Osteocyte (in vitro differentiated cells): ENCODE measurements at regions not wholly inside any gene's neighbourhood (a gene's known extent, or its start where the extent isn't known, plus 50 kb on each side); places are given as distances from the start of the nearest gene placed in this dataset.

Experiments
- DNase-seq: peaks from one replicate; pipeline ENCODE4 v3.0.0; 2021; ENCODE audit warnings: mixed read lengths; ENCODE audit not compliant: unreplicated experiment; ENCODE audit errors: extremely low spot score
- H3K27ac Mint-ChIP-seq: one replicate; pipeline ENCODE4 v1.8.0; 2021; ENCODE audit warnings: mild to moderate bottlenecking, mixed read lengths; ENCODE audit not compliant: unreplicated experiment
- H3K27me3 Mint-ChIP-seq: one replicate; pipeline ENCODE4 v1.8.0; 2021; ENCODE audit warnings: mixed read lengths; ENCODE audit not compliant: unreplicated experiment
- H3K36me3 Mint-ChIP-seq: one replicate; pipeline ENCODE4 v1.8.0; 2021; ENCODE audit warnings: mixed read lengths; ENCODE audit not compliant: unreplicated experiment
- H3K4me1 Mint-ChIP-seq: one replicate; pipeline ENCODE4 v1.8.0; 2021; ENCODE audit warnings: mixed read lengths; ENCODE audit not compliant: unreplicated experiment
- H3K4me3 Mint-ChIP-seq: one replicate; pipeline ENCODE4 v1.8.0; 2021; ENCODE audit warnings: mild to moderate bottlenecking, moderate library complexity, mixed read lengths; ENCODE audit not compliant: unreplicated experiment
- H3K9me3 Mint-ChIP-seq: one replicate; pipeline ENCODE4 v1.8.0; 2021; ENCODE audit warnings: mixed read lengths; ENCODE audit not compliant: unreplicated experiment
- CTCF ChIP-seq: fragments of 200-600 bp; sonication (generic); IDR thresholded peaks from 2 replicates; pipeline ENCODE4 v1.5.0; 2021; ENCODE audit warnings: antibody characterized with exemption, mild to moderate bottlenecking, moderate library complexity

- Mint-ChIP-seq H3K4me3 (no peak overlapping the region), H3K27ac (no peak overlapping the region), H3K27me3 (peaks cover 8% of the 10 kb centered on the region), H3K4me1 (peaks cover 6% of the 10 kb centered on the region), H3K9me3 (peaks cover 14% of the 10 kb centered on the region), H3K36me3 (no peaks in the 10 kb centered on the region)
- no peak for DNase-seq
- no peak for TF ChIP-seq CTCF
These were observed 477.8 kb downstream of the HACE1 start for GRCh38 chr6:104381907-104382306.

GRCh38 chr6:104365451-104366234 is 494.1 kb downstream of the HACE1 start:
- no peak for TF ChIP-seq CTCF
- Mint-ChIP-seq H3K27ac (no peak overlapping the region), H3K4me3 (no peak overlapping the region), H3K27me3 (peaks cover 29% of the 10 kb centered on the region), H3K4me1 (peaks cover 3% of the 10 kb centered on the region), H3K36me3 (no peaks in the 10 kb centered on the region), H3K9me3 (no peaks in the 10 kb centered on the region)
- no peak for DNase-seq

- TF ChIP-seq CTCF: no peak
- no peaks in the 10 kb centered on the region for H3K4me1 Mint-ChIP-seq
- H3K4me3 Mint-ChIP-seq: no peak overlapping the region
- no peak for DNase-seq
- H3K36me3 Mint-ChIP-seq: no peaks in the 10 kb centered on the region
- peaks cover 37% of the 10 kb centered on the region for H3K27me3 Mint-ChIP-seq
- no peak overlapping the region for H3K27ac Mint-ChIP-seq
- H3K9me3 Mint-ChIP-seq: no peaks in the 10 kb centered on the region
These were observed 501.8 kb downstream of the HACE1 start for GRCh38 chr6:104357928-104358327.

GRCh38 chr6:104356197-104356596 is 503.5 kb downstream of the HACE1 start:
- H3K4me1 Mint-ChIP-seq: no peaks in the 10 kb centered on the region
- H3K9me3 Mint-ChIP-seq: no peaks in the 10 kb centered on the region
- no peak for DNase-seq
- peaks cover 36% of the 10 kb centered on the region for H3K27me3 Mint-ChIP-seq
- H3K27ac Mint-ChIP-seq: no peak overlapping the region
- no peaks in the 10 kb centered on the region for H3K36me3 Mint-ChIP-seq
- H3K4me3 Mint-ChIP-seq: no peak overlapping the region
- TF ChIP-seq CTCF: no peak

- Mint-ChIP-seq H3K27me3 (peaks cover 23% of the 10 kb centered on the region), H3K27ac (no peak overlapping the region), H3K4me3 (no peak overlapping the region), H3K36me3 (no peaks in the 10 kb centered on the region), H3K9me3 (peaks cover 5% of the 10 kb centered on the region), H3K4me1 (peaks cover 8% of the 10 kb centered on the region)
- no peak for DNase-seq
- TF ChIP-seq CTCF: no peak
These were observed 510.5 kb downstream of the HACE1 start for GRCh38 chr6:104349191-104349590.
